SIG-M5 treated with dmso at 0.1 percent for 504 hours (cell line): ENCODE measurements at regions not wholly inside any gene's neighbourhood (a gene's known extent, or its start where the extent isn't known, plus 50 kb on each side); places are given as distances from the start of the nearest gene placed in this dataset.
"Not testable (repeated sequence)": the region's sequence is repeated elsewhere in the genome, so short reads cannot be mapped to it uniquely, and the experiment has no call there.

Source experiments
- DNase-seq: peaks from one replicate; lab custom pipeline; 2025; ENCODE audit not compliant: unreplicated experiment; lab: John Stamatoyannopoulos, UW

DNA sequence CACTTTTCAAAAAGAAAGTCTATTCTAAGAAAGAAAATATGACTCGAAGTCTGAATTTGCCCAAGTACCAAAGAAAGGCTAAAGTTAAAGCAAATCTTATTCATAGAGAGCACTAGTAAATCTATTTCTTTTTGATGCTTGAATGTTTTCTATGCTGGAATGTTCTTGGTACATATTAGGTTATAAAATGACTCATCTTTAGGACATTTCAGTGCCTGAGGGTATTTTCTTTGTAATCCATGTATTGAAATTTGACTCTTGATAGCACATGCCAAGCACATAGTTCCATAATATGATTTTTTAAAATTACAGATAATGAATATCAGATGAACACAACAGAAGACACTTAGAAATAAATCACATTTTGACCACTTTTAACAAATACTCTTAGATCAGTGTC, 232.8 kb downstream of the TRIML1 start:
- DNase-seq, result no peak

GRCh38 chr4:188372829-188373228, 233.6 kb downstream of the TRIML1 start:
- no peak for DNase-seq

DNA sequence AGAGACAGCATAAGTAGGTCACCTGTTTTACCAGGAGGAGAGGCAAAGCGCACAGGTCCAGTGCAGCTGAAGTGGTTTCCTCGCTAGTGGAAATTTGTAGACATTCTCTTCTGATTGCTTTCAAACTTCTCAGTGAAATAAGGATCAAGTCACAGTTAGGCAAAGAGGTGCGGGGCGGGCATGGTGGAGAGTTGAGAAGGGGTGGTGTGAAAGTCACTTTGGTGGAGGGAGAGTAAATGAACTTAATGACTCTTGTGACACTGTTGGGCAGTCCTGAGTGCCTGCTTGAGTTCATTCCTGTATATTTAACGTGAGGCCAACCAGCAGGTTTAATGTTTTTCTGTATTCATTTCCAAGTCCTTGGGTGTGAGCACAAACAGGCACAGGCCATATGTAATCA, 235.6 kb downstream of the TRIML1 start:
- DNase-seq, result no peak

- no peak for DNase-seq
Observed at GRCh38 chr4:188377816-188378215, 238.6 kb downstream of the TRIML1 start.

- no peak for DNase-seq
Observed at GRCh38 chr4:188383180-188383579, 243.9 kb downstream of the TRIML1 start.

GRCh38 chr4:188387179-188387791, 248.0 kb downstream of the TRIML1 start:
- DNase-seq, result no peak

DNA sequence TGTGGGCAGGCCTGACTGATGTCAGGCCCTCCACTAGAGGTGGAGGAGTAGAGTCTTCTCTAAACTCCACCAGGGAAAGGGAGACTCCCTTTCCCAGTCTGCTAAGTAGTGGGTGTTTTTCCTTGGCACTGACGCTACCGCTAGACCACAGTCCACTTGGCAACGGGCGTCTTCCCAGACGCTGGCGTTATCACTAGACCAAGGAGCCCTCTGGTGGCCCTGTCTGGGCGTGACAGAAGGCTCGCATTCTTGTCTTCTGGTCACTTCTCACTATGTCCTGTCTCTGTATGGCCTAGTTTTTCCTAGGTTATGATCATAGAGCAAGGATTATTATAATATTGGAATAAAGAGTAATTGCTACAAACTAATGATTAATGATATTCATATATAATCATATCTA, 252.1 kb downstream of the TRIML1 start:
- DNase-seq, result not testable (repeated sequence)

DNA sequence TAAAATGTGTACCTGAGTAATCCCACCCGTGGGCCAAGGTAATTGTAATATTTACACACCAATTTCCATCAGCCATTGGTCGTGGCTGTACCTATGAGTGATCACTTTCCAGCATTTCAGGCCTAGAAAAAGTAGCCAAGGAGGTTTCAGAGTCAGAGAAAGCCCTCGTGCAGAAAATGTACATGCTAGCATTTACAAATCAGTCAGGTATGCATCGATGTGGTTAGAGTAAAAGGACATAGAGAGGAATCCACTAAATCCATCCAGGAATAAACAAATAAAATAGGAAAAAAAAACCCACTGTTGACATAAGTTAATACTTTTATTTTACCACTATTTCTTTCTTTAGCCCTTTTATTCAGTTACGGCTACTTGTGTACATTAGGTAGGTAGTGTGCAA, 256.8 kb downstream of the TRIML1 start:
- no peak for DNase-seq

DNA sequence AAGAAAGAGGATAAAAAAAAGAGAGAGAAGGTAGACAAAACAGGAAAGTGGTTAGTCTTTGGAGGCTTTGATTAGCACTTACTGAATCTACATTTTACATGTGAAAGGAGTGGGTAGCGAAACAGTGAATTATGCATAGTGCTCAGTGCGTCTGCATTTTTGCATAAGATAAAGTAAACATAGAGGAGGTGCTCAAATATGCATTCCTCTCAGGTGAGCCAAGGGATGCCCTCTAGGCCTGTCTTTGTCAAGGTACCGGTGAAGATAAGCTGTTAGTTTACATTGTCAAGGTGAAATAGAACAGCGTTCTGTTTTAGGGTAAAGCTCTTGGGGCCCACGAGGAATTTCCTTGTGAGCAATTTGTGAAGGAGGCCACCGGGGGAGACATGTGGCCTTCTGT, 260.6 kb downstream of the TRIML1 start:
- no peak for DNase-seq

- no peak for DNase-seq
Observed at GRCh38 chr4:188400451-188400850, 261.2 kb downstream of the TRIML1 start.

DNA sequence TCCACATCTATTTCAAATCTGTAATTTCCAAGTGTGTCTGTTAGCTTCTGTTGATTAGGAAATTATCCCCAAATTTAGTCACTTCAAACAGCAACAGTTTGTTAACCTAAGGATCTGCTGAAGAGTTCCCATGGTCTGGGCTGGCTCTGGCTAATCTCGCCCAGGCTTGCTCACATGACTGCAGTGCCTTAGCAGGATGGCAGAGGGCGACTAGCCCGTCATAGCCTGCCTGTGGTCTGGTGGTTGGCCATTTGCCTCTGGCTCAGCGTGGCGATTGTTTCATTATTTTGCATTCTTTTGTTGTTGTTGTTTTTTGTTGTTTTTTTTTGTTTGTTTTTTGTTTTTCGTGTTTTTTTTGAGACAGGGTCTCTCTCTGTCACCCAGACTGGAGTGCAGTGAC, 264.0 kb downstream of the TRIML1 start:
- no peak for DNase-seq

- not testable (repeated sequence) for DNase-seq
Observed at GRCh38 chr4:188405071-188405835, 266.0 kb downstream of the TRIML1 start.

GRCh38 chr4:188408244-188409030, 269.2 kb downstream of the TRIML1 start:
- no peak for DNase-seq

- no peak for DNase-seq
Observed at GRCh38 chr4:188409851-188410250, 270.6 kb downstream of the TRIML1 start.

DNA sequence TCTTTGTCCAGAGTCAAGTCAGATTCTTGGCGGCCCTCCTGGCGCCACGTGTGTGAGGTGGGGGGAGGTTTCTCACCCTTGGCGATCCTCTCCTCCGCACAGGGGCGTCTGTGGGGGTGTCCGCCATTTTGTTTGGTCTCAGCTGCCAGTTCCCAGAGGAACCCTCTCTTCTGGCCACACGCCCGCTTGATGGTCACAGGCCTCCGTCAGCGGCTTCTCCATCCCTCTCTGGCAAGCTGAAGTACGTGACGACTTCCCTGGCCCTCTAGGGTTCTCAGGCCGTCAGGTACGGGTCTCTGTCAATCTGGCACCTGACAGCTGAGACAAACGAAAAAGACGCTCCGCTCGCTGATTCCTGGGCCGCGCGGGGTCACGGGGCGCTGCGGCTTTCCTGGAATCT, 272.6 kb downstream of the TRIML1 start:
- DNase-seq, result no peak

DNA sequence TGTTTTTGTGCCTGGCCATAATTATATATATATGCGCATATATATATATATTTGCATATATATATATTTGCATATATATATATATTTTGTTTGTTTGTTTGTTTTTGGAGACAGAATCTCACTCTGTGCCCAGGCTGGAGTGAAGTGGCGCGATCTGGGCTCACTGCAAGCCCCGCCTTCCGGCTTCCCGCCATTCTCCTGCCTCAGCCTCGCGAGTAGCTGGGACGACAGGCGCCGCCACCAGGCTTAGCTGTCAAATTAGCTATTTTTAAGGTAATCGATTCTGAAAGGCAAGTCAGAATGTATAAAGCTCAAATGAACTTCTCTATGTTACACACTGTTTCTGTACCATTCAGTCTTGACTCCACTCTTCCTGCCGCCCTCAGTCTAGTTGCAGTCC, 273.3 kb downstream of the TRIML1 start:
- DNase-seq, result no peak

DNA sequence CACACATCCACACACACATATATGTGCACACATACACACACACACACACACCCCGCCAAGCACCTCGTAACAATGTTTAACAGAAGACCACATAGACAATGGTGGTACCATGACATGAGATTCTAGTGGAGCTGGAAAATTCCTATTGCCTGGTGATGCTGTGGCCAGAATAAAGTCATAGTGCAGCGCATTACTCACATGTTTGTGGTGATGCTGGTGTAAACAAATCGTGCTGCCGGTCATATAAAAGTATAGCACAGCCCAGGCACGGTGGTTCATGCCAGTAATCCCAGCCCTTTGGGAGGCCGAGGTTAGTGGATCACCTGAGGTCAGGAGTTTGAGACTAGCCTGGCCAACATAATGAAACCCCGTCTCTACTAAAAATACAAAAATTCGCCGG, 275.2 kb downstream of the TRIML1 start:
- no peak for DNase-seq

- no peak for DNase-seq
Observed at GRCh38 chr4:188417181-188417580, 277.9 kb downstream of the TRIML1 start.

- no peak for DNase-seq
Observed at GRCh38 chr4:188423039-188423438, 283.8 kb downstream of the TRIML1 start.

DNA sequence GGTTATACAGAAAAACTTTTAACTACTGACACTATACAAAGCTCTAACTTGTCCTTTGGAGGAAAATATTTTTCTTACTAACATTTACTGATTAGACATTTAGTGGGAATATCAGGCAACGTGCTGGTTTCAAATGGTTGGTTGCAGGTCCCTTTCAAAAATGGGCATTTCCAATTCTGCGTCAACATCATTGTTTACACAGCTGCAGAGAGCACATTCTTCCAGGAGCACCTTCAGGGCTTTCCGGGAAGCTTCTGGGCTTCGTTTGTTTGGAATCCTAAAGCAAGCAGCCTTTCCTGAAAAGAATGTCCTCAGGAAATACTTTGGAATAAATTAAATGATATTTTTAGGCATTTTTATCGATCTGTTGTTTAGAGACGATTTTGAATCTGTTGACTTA, 289.7 kb downstream of the TRIML1 start:
- DNase-seq, result no peak

DNA sequence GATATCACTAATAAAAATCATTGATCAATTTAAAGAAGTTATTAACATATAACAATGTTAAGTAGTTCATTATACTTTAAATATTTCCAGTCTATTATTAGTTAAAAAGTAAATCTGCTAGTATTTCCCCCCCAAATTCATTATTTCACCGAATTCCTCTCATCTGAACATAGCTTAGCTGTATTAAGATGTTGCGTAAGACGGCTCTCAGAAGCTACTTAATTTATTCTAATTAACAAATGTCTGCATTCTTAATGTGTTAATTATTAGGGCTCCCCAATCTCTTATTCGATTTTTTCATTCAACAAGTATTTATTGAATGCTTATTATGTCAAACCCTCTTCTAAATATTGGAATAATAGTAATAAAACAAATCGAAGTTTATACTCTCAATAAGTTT, 290.7 kb downstream of the TRIML1 start:
- DNase-seq, result no peak

DNA sequence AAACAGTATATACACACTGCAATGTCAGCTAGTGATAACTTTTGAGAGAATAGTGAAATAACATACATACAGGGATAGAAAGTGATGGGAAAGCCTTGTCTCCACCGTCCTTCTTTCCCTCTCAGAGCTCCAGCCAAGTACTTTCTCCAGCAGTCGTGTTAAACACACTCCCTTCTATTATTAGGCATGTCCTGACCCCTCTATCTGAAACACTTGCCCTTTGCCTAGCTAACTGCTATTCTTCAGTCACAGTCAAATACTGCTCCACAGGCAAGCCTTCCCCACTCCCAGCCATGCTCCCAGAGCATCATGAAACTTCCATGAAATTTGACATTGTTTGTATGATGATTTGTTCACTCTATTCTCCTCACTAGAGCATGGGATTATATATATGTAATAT, 291.1 kb downstream of the TRIML1 start:
- no peak for DNase-seq
